Loucy (cell line): ENCODE measurements at regions not wholly inside any gene's neighbourhood (a gene's known extent, or its start where the extent isn't known, plus 50 kb on each side); places are given as distances from the start of the nearest gene placed in this dataset.

Experiments used
- H2AFZ ChIP-seq: fragments of 200-600 bp; sonication (generic); 2 replicates; pipeline ENCODE4 v1.6.0; 2016; ENCODE audit warnings: antibody characterized with exemption, mild to moderate bottlenecking, low read length, moderate library complexity
- H3F3A ChIP-seq: fragments of 200-600 bp; 2 replicates; pipeline ENCODE4 v1.6.0; 2016; ENCODE audit warnings: antibody characterized with exemption, low read depth, mild to moderate bottlenecking
- H3K27me3 ChIP-seq: fragments of 200-600 bp; sonication (generic); 2 replicates; pipeline ENCODE4 v1.6.1; 2014; ENCODE audit warnings: low read length, mild to moderate bottlenecking; ENCODE audit not compliant: insufficient read depth, poor library complexity, severe bottlenecking
- H3K36me3 ChIP-seq: fragments of 200-600 bp; sonication (generic); 2 replicates; pipeline ENCODE4 v1.6.1; 2016; ENCODE audit warnings: low read length; ENCODE audit not compliant: insufficient read depth
- H3K4me1 ChIP-seq: fragments of 200-600 bp; sonication (generic); 2 replicates; pipeline ENCODE4 v1.5.1; 2014; ENCODE audit warnings: low read length, mild to moderate bottlenecking; ENCODE audit not compliant: insufficient read depth, poor library complexity, severe bottlenecking
- H3K4me2 ChIP-seq: fragments of 200-600 bp; sonication (generic); 2 replicates; pipeline ENCODE4 v1.6.0; 2014; ENCODE audit warnings: antibody characterized with exemption, low read length, low read depth, mild to moderate bottlenecking; ENCODE audit not compliant: poor library complexity, severe bottlenecking
- H3K4me3 ChIP-seq: fragments of 200-600 bp; sonication (generic); 2 replicates; pipeline ENCODE4 v1.5.1; 2014; ENCODE audit warnings: low read length, mild to moderate bottlenecking, mixed read lengths; ENCODE audit not compliant: poor library complexity, severe bottlenecking
- H3K79me2 ChIP-seq: fragments of 200-600 bp; sonication (generic); 2 replicates; pipeline ENCODE4 v1.6.1; 2014; ENCODE audit warnings: low read length; ENCODE audit not compliant: insufficient read depth
- H3K9ac ChIP-seq: fragments of 200-600 bp; sonication (generic); 2 replicates; pipeline ENCODE4 v1.6.0; 2014; ENCODE audit warnings: mild to moderate bottlenecking, low read depth, low read length, moderate library complexity; ENCODE audit not compliant: poor library complexity, severe bottlenecking
- H3K9me2 ChIP-seq: fragments of 200-600 bp; sonication (generic); replicated peaks from 2 replicates; pipeline ENCODE4 v1.6.1; 2016; ENCODE audit warnings: low read depth, low read length, mixed read lengths
- H3K9me3 ChIP-seq: fragments of 200-600 bp; sonication (generic); 2 replicates; pipeline ENCODE4 v1.6.1; 2014; ENCODE audit warnings: mild to moderate bottlenecking, antibody characterized with exemption, low read length, low read depth; ENCODE audit not compliant: insufficient read depth
- H4K20me1 ChIP-seq: fragments of 200-600 bp; sonication (generic); 2 replicates; pipeline ENCODE4 v1.6.0; 2014; ENCODE audit warnings: antibody characterized with exemption, low read length, mild to moderate bottlenecking; ENCODE audit not compliant: insufficient read depth, poor library complexity, severe bottlenecking
- EZH2phosphoT487 ChIP-seq: fragments of 200-600 bp; IDR thresholded peaks from 2 replicates; pipeline ENCODE4 v1.6.1; 2018; ENCODE audit warnings: antibody characterized with exemption, mild to moderate bottlenecking, moderate library complexity, borderline replicate concordance
- TF ChIP-seq, protein P1 (sequence below): fragments of 200-600 bp; sonication (generic); conservative IDR thresholded peaks from 2 replicates; pipeline ENCODE4 v1.5.1; 2014; ENCODE audit warnings: mild to moderate bottlenecking, antibody characterized with exemption, low read length

DNA sequence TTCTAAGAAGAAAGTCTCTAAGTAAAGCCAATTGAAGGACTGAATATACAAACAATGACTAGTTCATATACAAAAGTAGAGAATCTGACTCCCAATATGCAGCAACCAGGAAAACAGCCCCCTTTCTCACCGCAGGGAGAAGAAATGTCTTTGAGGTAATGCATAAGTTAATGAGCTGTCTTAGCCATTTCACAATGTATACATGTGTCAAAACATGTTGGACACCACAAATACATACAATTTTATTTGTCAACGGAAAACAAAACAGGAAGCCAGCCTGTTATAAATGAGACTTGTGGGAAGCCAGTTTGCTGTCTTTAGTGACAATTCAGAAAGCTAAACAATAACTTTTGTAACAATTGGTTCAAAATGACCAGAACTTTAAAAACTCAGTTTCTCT lies 389.2 kb downstream of the CBLN2 start:
- Histone ChIP-seq H3K9me2 (no peaks in the 10 kb centered on the region), H2AFZ (no peak overlapping the region), H3K9ac (no peak overlapping the region), H3K36me3 (no peaks in the 10 kb centered on the region), H3K9me3 (no peaks in the 10 kb centered on the region), H3K27me3 (no peaks in the 10 kb centered on the region), H3K4me3 (no peak overlapping the region), H3F3A (no peaks in the 10 kb centered on the region), H3K4me1 (no peaks in the 10 kb centered on the region), H3K79me2 (no peaks in the 10 kb centered on the region), H3K4me2 (no peak overlapping the region), H4K20me1 (no peaks in the 10 kb centered on the region)
- TF ChIP-seq, protein P1, sequence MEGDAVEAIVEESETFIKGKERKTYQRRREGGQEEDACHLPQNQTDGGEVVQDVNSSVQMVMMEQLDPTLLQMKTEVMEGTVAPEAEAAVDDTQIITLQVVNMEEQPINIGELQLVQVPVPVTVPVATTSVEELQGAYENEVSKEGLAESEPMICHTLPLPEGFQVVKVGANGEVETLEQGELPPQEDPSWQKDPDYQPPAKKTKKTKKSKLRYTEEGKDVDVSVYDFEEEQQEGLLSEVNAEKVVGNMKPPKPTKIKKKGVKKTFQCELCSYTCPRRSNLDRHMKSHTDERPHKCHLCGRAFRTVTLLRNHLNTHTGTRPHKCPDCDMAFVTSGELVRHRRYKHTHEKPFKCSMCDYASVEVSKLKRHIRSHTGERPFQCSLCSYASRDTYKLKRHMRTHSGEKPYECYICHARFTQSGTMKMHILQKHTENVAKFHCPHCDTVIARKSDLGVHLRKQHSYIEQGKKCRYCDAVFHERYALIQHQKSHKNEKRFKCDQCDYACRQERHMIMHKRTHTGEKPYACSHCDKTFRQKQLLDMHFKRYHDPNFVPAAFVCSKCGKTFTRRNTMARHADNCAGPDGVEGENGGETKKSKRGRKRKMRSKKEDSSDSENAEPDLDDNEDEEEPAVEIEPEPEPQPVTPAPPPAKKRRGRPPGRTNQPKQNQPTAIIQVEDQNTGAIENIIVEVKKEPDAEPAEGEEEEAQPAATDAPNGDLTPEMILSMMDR = no peak
- no peak for TF ChIP-seq EZH2phosphoT487

DNA sequence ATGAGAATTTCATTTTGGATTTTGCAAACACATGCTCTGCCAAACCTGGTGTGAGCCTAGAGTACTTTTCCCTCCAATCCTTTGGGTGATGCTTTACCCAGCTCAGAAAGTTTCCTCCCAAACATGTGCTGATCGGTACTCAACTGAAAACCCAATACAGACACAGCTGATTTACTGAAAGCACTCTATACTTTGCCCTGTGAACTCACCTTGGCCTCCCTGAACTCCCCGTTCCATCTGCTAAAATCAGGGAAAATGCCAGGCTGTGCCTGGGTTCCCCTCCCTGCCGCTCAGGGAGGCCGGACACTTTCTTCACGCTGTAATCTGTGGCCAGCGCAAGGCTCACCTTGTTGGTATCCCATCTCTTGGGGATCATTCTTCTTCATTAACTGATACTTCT lies 391.2 kb downstream of the CBLN2 start:
- Histone ChIP-seq H3K9me3 (no peaks in the 10 kb centered on the region), H2AFZ (no peak overlapping the region), H3K4me1 (no peaks in the 10 kb centered on the region), H3K9me2 (no peaks in the 10 kb centered on the region), H3K4me3 (no peak overlapping the region), H3K36me3 (no peaks in the 10 kb centered on the region), H3K27me3 (no peaks in the 10 kb centered on the region), H3K79me2 (no peaks in the 10 kb centered on the region), H3K9ac (no peak overlapping the region), H4K20me1 (no peaks in the 10 kb centered on the region), H3F3A (no peaks in the 10 kb centered on the region), H3K4me2 (no peak overlapping the region)
- no peak for TF ChIP-seq EZH2phosphoT487
- TF ChIP-seq, protein P1 = no peak

DNA sequence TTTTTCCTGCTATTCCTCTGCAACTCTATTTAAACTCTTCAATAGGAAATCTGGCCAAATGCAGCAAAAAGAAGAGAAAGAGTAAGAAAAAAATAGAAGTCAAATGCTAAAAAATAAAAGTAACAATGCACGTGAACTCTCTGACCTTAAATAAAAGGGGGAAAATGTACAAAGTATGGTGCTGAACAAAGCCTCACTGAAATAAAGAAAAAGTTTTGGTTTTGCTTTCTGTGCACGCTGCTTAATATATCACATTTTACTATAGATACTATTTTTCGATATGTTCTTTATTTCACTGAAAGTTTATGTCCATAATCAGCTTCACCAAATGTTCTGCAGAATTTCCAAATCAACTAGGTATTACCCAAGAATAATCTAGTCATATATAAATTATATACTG lies 396.3 kb downstream of the CBLN2 start:
- no peak overlapping the region for H2AFZ ChIP-seq
- H3K4me2 ChIP-seq = no peak overlapping the region

More for the DNA sequence above, 396.3 kb downstream of the CBLN2 start:
- no peaks in the 10 kb centered on the region for H3K9me3 ChIP-seq
- H3K9ac ChIP-seq = no peak overlapping the region
- no peaks in the 10 kb centered on the region for H3K79me2 ChIP-seq
- TF ChIP-seq, protein P1 = no peak
- TF ChIP-seq EZH2phosphoT487 = no peak
- H3K36me3 ChIP-seq = no peaks in the 10 kb centered on the region
- no peaks in the 10 kb centered on the region for H3F3A ChIP-seq
- H3K27me3 ChIP-seq = no peaks in the 10 kb centered on the region
- no peaks in the 10 kb centered on the region for H3K4me1 ChIP-seq
- H3K9me2 ChIP-seq = no peaks in the 10 kb centered on the region
- no peaks in the 10 kb centered on the region for H4K20me1 ChIP-seq
- no peak overlapping the region for H3K4me3 ChIP-seq
